ENCODE measurements at regions not wholly inside any gene's neighbourhood (a gene's known extent, or its start where the extent isn't known, plus 50 kb on each side); places are given as distances from the start of the nearest gene placed in this dataset.

GRCh38 chr12:34338751-34339150 lies 316.5 kb downstream of the ALG10 start:
- Histone ChIP-seq H3F3A (ENCODE audit: insufficient read depth) (no peaks in the 10 kb centered on the region), H3K9me2 (replicated peaks; ENCODE audit: insufficient read depth, low read length) (no peaks in the 10 kb centered on the region), H3K9ac (ENCODE audit: low read length) (no peak overlapping the region), H4K20me1 (ENCODE audit: low read depth, low read length) (no peaks in the 10 kb centered on the region), H3K9me3 (ENCODE audit: insufficient read depth, low read length) (no peaks in the 10 kb centered on the region), H3K36me3 (ENCODE audit: low read length) (no peaks in the 10 kb centered on the region), H3K4me3 (ENCODE audit: insufficient read depth, low read length, poor library complexity, severe bottlenecking) (no peak overlapping the region), H3K27me3 (ENCODE audit: low read length) (no peaks in the 10 kb centered on the region), H2AFZ (ENCODE audit: low read depth, low read length, severe bottlenecking) (no peak overlapping the region), H3K27ac (ENCODE audit: low read depth, low read length) (no peak overlapping the region), H3K4me2 (ENCODE audit: low read depth, low read length, poor library complexity, severe bottlenecking) (no peak overlapping the region), H3K79me2 (ENCODE audit: insufficient read depth, low read length) (no peaks in the 10 kb centered on the region)
- no peak for TF ChIP-seq EZH2phosphoT487 (conservative IDR thresholded peaks at IDR 0.05; ENCODE audit: low read length)
- TF ChIP-seq, protein P1, sequence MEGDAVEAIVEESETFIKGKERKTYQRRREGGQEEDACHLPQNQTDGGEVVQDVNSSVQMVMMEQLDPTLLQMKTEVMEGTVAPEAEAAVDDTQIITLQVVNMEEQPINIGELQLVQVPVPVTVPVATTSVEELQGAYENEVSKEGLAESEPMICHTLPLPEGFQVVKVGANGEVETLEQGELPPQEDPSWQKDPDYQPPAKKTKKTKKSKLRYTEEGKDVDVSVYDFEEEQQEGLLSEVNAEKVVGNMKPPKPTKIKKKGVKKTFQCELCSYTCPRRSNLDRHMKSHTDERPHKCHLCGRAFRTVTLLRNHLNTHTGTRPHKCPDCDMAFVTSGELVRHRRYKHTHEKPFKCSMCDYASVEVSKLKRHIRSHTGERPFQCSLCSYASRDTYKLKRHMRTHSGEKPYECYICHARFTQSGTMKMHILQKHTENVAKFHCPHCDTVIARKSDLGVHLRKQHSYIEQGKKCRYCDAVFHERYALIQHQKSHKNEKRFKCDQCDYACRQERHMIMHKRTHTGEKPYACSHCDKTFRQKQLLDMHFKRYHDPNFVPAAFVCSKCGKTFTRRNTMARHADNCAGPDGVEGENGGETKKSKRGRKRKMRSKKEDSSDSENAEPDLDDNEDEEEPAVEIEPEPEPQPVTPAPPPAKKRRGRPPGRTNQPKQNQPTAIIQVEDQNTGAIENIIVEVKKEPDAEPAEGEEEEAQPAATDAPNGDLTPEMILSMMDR (IDR thresholded peaks at IDR 0.05; ENCODE audit: insufficient read depth, low read length, poor library complexity, severe bottlenecking): no peak

DNA sequence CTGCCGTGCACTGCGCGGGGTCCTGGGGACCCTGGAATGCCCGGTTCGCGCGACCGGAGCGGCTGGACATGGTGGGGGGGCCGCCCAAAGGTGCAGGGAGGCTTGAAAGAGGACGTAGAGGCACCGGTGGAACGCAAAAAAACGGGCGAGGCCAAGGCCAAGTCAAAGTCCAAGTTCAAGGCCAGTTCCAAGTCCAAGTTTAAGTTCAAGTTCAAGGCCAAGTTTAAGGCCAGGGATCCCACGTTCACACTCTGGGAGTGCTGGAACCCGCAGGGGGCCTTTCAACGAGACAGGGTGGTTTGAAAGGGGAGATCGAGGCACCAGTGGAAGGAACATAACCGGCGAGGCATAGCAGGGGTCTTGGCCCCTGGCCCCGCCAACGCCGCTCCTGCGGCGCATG lies 317.6 kb downstream of the ALG10 start:
- Histone ChIP-seq H3K9me3 (ENCODE audit: insufficient read depth, low read length) (no peaks in the 10 kb centered on the region), H3K4me2 (ENCODE audit: low read depth, low read length, poor library complexity, severe bottlenecking) (no peak overlapping the region), H3K9ac (ENCODE audit: low read length) (no peak overlapping the region), H3K79me2 (ENCODE audit: insufficient read depth, low read length) (no peaks in the 10 kb centered on the region), H3F3A (ENCODE audit: insufficient read depth) (no peaks in the 10 kb centered on the region), H3K27ac (ENCODE audit: low read depth, low read length) (no peak overlapping the region), H3K4me3 (ENCODE audit: insufficient read depth, low read length, poor library complexity, severe bottlenecking) (no peak overlapping the region), H3K27me3 (ENCODE audit: low read length) (no peaks in the 10 kb centered on the region), H3K9me2 (replicated peaks; ENCODE audit: insufficient read depth, low read length) (no peaks in the 10 kb centered on the region), H2AFZ (ENCODE audit: low read depth, low read length, severe bottlenecking) (no peak overlapping the region), H4K20me1 (ENCODE audit: low read depth, low read length) (no peaks in the 10 kb centered on the region), H3K36me3 (ENCODE audit: low read length) (no peaks in the 10 kb centered on the region)
- no peak for TF ChIP-seq EZH2phosphoT487 (conservative IDR thresholded peaks at IDR 0.05; ENCODE audit: low read length)
- TF ChIP-seq, protein P1 (IDR thresholded peaks at IDR 0.05; ENCODE audit: insufficient read depth, low read length, poor library complexity, severe bottlenecking): no peak

GRCh38 chr12:34340534-34341361 lies 318.5 kb downstream of the ALG10 start:
- Histone ChIP-seq H3K9me2 (replicated peaks; ENCODE audit: insufficient read depth, low read length) (no peaks in the 10 kb centered on the region), H2AFZ (ENCODE audit: low read depth, low read length, severe bottlenecking) (no peak overlapping the region), H4K20me1 (ENCODE audit: low read depth, low read length) (no peaks in the 10 kb centered on the region), H3F3A (ENCODE audit: insufficient read depth) (no peaks in the 10 kb centered on the region), H3K9ac (ENCODE audit: low read length) (no peak overlapping the region), H3K27me3 (ENCODE audit: low read length) (no peaks in the 10 kb centered on the region), H3K27ac (ENCODE audit: low read depth, low read length) (no peak overlapping the region), H3K9me3 (ENCODE audit: insufficient read depth, low read length) (no peaks in the 10 kb centered on the region), H3K79me2 (ENCODE audit: insufficient read depth, low read length) (no peaks in the 10 kb centered on the region), H3K36me3 (ENCODE audit: low read length) (no peaks in the 10 kb centered on the region), H3K4me2 (ENCODE audit: low read depth, low read length, poor library complexity, severe bottlenecking) (no peak overlapping the region), H3K4me3 (ENCODE audit: insufficient read depth, low read length, poor library complexity, severe bottlenecking) (no peak overlapping the region)
- TF ChIP-seq, protein P1 (IDR thresholded peaks at IDR 0.05; ENCODE audit: insufficient read depth, low read length, poor library complexity, severe bottlenecking): no peak
- no peak for TF ChIP-seq EZH2phosphoT487 (conservative IDR thresholded peaks at IDR 0.05; ENCODE audit: low read length)
